PC-9 (cell line): ENCODE measurements at regions not wholly inside any gene's neighbourhood (a gene's known extent, or its start where the extent isn't known, plus 50 kb on each side); places are given as distances from the start of the nearest gene placed in this dataset.

ENCODE experiments used
- EZH2 ChIP-seq: fragments of 200-600 bp; sonication (generic); IDR thresholded peaks from 2 replicates; pipeline ENCODE4 v1.8.0; 2017; ENCODE audit warnings: antibody characterized with exemption, low read depth
- TF ChIP-seq, protein P1 (sequence below): fragments of 200-600 bp; sonication (generic); conservative IDR thresholded peaks from 2 replicates; pipeline ENCODE4 v1.6.1; 2017; ENCODE audit warnings: mixed run types, antibody characterized with exemption, mild to moderate bottlenecking, moderate library complexity

- TF ChIP-seq EZH2: no peak
- TF ChIP-seq, protein P1, sequence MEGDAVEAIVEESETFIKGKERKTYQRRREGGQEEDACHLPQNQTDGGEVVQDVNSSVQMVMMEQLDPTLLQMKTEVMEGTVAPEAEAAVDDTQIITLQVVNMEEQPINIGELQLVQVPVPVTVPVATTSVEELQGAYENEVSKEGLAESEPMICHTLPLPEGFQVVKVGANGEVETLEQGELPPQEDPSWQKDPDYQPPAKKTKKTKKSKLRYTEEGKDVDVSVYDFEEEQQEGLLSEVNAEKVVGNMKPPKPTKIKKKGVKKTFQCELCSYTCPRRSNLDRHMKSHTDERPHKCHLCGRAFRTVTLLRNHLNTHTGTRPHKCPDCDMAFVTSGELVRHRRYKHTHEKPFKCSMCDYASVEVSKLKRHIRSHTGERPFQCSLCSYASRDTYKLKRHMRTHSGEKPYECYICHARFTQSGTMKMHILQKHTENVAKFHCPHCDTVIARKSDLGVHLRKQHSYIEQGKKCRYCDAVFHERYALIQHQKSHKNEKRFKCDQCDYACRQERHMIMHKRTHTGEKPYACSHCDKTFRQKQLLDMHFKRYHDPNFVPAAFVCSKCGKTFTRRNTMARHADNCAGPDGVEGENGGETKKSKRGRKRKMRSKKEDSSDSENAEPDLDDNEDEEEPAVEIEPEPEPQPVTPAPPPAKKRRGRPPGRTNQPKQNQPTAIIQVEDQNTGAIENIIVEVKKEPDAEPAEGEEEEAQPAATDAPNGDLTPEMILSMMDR: no peak
These were observed 396.6 kb downstream of the SNAPC1 start for GRCh38 chr14:62158779-62159178.
